ENCODE measurements at regions not wholly inside any gene's neighbourhood (a gene's known extent, or its start where the extent isn't known, plus 50 kb on each side); places are given as distances from the start of the nearest gene placed in this dataset.
"Not testable (repeated sequence)": the region's sequence is repeated elsewhere in the genome, so short reads cannot be mapped to it uniquely, and the experiment has no call there.

GRCh38 chr2:121059651-121060649 is 225.1 kb downstream of the TFCP2L1 start:
- DNase-seq = no peak

DNA sequence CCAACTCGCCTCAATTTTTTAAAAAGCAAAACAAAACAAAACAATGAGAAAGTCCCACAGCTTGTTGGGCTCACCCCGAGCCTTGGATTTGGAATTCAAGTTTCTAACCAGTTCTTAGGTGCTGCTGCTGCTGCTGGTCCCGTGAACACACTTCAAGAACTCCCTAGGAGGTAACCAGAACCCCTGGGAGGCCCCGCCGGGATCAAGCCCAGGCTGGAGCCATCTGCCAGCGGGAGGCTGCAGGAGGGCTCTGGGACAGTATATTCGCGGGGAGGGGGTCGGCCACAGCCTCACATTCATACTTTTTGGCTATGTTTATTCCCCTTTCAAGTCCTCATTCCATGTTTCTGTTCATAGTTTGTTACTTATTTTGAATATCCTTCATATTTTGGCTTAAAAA is 223.4 kb downstream of the TFCP2L1 start:
- no peak for DNase-seq

DNA sequence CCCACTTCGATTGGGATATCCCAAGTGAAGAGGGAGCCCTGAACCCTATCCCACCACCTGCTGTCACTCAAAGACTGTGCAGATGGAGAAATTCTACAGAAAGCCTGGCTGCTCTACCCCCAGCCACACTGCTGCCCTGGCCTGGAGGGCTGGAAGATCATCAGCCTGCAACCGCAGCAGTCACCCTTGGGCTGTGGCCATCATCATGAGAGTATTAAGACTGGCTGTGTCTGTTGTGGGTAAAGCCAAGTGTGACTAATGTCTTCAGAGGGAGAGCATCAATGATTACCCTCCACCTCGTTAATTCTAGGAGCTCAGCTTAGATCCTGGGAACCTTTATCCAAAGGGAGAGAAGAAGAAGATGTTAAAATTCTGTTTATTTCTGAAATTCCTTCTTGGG is 221.5 kb downstream of the TFCP2L1 start:
- no peak for DNase-seq

GRCh38 chr2:121064186-121064585 is 220.8 kb downstream of the TFCP2L1 start:
- DNase-seq = no peak

DNA sequence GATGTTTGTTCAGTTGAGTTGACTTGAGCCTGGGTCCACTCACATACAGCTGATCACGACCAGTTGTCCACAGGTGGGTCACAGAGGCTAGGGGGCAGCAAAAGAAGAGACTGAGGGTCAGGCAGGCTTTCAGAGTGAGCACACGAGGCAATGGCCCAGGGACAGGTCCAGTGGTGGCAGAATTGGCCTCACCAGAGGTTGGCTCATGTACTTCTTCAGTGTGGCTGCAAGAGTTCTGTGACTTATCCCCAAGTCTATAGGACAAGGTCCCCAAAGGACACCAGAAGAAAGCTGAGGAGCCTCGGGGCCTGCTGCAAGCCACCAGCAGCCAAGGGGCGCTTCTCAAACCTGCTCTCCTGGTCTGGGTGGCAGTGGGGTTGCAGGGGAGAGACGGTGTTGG is 219.8 kb downstream of the TFCP2L1 start:
- DNase-seq = no peak

- DNase-seq = no peak
Measured at GRCh38 chr2:121066526-121066925, 218.5 kb downstream of the TFCP2L1 start.

GRCh38 chr2:121068851-121069250 is 216.2 kb downstream of the TFCP2L1 start:
- no peak for DNase-seq

DNA sequence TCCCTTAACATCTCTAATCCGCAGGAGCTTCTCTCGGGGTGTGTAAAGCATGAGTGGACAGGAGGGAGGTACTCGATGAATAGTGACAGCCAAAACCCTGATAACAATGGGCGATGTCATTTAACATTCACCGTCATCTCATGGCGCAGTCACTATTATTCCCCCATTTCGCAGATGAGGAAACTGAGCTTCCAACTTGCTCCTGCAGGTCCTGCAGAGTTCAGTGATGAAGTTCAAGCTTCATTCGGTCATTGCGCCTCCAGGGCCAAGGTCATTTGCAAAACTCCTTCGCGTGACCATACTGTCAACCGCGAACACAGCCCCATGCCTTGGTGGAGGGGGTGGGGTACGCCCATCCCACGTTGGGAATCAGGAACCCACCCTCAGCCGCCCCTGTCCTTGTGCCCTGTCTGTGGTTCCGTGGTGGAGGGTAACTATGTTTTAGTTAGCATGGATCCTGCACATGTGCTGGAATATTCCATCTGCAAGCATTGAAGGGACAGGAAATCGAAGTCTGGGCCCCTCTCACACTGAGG is 215.5 kb downstream of the TFCP2L1 start:
- no peak for DNase-seq

DNA sequence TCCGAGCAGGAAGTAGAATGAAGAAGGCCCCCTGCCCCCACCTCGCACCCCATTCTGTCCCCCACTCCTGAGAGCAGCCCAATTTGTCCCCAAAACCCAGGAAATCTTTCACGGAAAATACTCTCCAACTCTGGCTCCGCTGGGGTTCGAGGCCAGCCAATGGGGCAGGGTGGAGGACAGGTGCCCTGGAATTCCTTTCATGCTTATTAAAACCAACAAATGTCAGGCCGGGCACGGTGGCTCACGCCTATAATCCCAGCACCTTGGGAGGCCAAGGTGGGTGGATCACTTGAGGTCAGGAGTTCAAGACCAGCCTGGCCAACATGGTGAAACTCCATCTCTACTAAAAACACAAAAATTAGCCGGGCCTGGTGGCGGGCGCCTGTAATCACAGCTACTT is 214.9 kb downstream of the TFCP2L1 start:
- DNase-seq = not testable (repeated sequence)

- peak; percentile 29 for DNase-seq
Measured at GRCh38 chr2:121071034-121071504, 213.9 kb downstream of the TFCP2L1 start.

- no peak for DNase-seq
Measured at GRCh38 chr2:121072784-121073183, 212.2 kb downstream of the TFCP2L1 start.

DNA sequence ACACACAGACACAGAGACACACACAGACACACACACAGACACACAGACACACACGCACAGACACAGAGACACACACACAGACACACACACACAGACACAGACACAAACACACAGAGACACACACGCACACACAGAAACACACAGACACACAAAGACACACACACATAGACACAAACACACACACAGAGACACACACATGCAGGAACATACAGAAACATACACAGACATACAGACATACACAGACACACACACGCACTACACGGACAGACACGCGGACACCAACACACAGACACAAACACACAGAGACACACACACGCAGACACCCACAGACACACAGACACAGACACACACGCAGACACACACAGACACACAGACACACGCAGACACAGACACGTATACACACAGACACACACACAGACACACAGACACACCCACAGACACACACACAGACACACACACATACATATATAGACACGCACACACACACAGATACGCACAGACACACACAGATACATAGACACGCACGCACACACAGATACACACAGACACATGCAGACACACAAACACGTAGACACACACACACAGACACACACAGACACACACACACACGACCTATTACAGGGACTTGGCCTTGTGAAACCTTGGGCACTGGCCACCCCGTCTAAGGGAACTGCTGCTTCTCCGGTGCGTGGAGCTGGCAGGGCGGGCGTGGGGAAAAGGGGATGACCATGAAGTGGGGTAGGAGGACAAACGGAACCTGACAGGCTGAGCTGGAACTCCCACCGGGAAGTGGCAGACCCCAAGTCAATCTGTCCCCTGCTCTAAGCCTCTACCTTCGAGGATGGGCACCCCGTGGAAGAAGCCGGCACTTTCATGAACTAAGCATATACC is 211.4 kb downstream of the TFCP2L1 start:
- DNase-seq = no peak

DNA sequence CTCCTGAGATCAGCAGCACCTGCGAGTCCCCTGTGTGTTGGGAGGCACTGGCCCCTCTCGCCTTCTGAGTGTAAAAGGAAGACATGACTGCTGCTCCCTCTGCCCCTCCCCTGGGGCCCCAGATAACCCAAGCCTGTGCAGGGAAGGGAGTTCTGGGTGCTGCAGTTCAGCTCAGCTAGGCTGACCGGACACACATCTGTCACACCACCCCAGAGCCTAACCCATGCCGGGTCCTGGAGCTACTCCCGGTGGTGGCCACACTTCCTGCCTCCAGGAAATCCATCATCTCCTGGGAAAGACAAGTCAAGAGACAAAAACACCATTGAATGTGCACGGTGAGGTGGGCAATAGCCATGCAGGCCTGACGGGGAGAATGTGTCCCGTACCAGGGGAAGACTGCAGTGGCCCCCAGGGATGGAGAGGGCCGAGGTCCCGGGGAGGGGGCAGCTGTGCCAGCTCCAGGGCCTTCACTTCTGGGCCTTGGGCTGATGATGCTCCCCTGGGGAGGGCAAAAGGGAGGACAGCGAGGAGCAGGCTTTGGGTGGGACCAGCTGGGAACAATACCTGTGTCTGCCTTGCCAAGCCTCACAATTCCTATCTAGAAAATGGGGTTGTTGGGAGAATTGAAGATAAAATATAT is 210.6 kb downstream of the TFCP2L1 start:
- peak; percentile 20 for DNase-seq

- peak; percentile 98 for DNase-seq
Measured at GRCh38 chr2:121075006-121075551, 209.9 kb downstream of the TFCP2L1 start.

DNA sequence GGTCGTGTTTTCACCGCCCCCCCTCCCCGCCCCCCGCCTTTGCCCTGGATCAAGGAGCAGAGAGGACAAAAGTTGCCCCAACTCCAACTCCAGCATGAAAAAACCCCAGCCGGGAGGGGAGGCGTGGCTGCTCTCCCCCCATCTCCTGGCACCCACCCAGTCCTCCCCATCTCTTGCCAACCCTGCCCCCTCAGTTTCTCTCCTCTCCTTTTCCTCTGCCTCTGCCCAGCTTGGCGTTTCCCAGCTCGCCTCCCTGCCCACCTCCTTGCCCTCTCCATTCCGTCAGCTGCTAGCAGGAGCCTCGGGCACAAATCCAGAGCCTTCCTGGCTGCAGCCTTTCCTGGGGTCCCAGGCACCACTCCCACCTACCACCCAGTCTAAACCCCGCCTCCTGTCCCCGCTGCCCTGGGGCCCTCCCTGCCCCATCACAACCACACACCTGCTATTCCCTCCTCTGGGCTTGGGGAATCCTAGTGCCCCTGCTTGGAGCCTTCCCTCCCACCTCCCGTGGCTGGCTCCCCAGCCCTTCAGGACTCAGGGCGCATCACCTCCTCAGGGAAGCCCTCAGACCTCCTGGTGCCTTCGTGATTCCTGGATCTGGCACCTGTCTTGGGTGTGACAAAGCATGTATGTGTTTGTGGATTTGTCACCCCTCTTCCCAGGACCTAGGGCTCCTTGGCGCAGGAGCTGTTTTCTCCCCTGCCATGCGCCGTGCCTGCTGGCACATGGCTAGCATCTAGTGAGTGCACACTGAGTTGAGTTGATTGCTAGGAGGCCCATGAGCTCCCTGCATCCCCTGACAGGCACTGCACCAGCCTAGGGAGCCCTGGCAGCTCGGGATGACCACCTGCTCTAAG is 209.1 kb downstream of the TFCP2L1 start:
- DNase-seq = peak; percentile 4

DNA sequence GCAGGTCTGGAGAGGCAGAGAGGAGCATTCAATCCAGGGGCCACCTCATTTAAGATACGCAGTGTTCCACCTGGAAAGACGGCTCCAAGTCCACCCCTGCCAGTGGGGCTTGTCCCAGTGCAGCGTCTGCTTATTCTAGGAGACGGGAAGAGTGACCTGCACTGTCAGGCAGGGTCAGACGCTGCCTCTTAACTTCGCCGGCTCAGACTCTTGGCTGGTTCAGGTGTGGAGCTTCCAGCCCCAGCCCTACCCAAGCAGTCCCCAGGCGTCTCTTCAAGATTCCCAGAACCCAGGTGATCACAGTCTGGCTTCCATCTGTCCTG is 208.5 kb downstream of the TFCP2L1 start:
- DNase-seq = no peak

- DNase-seq = peak; percentile 45
Measured at GRCh38 chr2:121076885-121077549, 208.0 kb downstream of the TFCP2L1 start.

GRCh38 chr2:121078899-121079298 is 206.1 kb downstream of the TFCP2L1 start:
- no peak for DNase-seq

DNA sequence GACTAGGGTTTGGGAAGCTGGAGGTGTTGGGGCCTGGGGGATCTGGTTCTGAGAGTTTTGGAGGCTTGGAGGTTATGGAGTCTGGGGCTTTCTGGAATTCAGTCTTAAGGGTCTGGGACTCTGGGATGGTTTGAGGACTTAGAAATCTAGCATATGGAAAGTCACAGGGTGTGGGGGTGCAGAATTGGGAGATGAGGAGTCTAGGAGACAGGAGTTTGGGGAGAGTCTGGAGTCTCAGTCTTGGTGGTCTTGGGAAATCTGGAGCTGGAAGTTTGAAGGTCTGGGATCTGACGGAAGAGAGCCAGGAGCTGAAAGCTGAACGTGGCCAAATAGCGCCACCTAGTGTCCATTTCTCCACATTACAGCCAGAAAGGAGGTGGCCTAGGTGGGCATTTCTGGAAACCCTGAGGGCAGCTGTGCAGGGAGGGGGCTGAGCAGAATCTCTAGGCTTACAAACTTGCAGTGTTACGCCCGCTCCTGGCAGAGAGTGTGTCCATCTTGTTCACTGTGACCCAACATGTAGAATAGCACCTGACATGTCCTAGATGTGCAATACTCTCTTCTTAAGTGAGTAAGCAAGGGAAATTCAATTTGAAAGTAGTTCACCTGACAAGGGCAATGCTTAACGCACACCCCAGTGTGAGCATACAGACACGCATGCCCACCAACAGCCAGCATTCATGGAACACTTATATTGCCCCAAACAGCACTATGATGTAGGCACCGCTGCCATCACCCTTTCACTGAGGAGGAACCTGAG is 204.8 kb downstream of the TFCP2L1 start:
- DNase-seq = peak; percentile 15

DNA sequence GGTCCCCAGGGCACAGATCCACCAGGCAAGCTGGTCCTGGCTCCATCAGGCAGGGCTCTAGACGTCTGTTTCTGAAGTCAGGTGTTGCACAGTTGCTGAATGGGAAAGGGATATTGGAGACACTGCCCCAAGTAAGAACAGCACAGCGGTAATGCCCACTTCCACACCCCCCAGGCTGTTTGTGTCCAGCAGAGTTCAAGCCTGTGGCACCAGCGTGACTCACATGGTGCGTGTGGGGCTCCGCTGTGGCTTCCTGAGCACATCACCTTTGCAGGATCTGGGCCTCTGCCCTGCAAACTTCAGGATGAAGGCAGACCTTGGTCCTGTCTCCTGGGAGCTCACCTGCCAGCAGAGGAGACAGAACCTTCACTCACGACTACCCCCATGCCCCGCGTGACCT is 203.3 kb downstream of the TFCP2L1 start:
- no peak for DNase-seq

Measured in HCEC 1CT (cell line).